ENCODE measurements at regions not wholly inside any gene's neighbourhood (a gene's known extent, or its start where the extent isn't known, plus 50 kb on each side); places are given as distances from the start of the nearest gene placed in this dataset.
"Not testable (repeated sequence)": the region's sequence is repeated elsewhere in the genome, so short reads cannot be mapped to it uniquely, and the experiment has no call there.

DNA sequence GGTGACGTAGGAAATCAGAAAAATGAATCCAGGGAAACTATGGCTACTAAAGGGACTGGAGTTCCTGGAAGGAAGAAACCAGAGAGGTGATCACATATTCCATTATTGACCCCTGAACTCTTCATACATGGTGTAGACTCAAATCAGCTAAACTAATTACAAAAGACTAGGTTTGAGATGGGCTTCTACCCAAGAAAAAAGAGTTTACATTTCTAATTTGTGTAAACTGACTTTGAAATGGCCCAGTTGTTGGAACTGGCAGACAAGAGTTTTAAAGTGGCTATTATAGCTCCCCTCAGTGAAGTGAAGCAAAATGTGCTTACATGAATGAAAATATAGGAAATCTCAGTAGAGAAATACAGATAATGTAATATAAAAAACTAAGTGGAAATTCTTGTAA is 1619.4 kb upstream of the SEL1L start:
- DNase-seq: no peak

DNA sequence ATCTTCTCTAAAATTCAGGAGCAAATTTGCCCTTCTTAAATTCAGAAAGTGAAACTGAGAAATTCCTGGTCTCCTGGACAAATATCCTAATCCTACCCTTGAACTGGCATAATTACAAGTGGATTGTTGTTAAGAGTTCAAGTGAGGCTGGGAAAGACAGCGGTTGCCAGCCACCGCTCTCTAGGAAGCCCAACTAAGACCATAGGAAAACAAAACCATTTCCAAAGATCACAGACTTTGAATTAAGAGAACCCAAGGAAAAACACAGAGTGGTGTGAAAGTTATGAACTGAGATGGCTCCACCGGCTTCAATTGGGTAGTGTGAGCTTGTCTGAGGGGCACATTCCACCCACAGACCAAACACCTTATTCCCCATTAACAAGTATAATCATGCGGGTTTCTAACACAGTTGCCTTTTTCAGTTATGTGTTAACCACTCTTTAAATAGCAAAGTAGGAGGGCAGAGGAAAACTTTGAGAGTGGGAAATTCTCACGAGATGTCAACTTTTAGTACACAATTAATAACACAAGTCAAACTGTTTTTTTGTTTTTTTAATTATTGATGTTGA is 1628.8 kb upstream of the SEL1L start:
- DNase-seq: no peak

DNA sequence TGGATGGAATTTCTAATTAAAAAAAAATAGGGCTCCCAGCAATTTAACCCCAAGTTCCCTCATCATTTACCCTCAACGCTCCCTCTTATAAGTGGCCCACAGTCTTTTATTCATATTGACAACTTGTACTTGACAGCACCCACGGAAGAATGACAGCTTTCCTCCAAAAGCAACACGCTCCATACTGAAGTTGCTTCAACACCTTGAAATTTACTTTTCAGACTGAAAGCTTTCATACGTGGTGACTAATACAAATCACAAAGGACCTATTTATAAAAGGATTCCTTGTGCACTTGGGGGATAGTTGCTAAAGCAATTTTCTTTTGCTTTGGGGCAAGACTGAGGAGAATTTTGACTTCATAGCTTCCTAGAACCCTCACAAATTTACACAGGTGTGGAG is 1629.4 kb upstream of the SEL1L start:
- DNase-seq: no peak

DNA sequence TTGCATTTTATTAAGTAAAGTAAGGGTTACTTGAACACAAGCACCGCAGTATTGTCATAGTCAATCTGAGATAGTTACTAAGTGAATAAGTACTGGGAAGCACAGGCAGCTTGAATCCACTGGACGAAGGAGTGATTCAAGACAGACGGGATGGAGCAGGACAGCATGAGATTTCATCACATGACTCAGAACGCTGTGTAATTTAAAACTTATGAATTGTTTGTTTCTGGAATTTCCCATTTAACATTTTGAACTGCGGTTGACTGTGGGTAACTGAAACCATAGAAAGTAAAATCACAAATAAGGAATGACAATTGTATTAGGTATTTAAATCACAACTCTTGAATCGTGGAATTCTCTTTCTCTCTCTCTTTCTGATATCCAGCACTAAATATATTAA is 1630.4 kb upstream of the SEL1L start:
- no peak for DNase-seq

DNA sequence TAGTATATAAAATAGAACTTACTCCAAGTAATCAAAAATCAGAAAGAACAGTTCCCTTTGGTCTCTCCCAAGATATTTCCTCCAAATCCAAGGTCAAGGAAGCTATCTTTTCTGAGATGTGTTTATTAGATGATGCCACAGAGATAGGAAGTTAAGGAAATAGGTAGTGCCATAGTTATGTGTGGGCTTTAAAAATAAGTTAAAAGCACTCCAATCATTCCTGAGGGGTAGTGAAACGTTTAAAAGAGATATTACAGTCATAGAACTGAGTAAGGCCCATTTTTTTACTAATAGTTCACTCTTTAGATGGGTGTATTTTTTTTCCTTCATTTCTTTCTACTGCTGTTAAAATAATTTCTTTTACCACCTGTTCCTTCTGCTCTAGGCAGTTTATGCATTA is 1630.9 kb upstream of the SEL1L start:
- no peak for DNase-seq

DNA sequence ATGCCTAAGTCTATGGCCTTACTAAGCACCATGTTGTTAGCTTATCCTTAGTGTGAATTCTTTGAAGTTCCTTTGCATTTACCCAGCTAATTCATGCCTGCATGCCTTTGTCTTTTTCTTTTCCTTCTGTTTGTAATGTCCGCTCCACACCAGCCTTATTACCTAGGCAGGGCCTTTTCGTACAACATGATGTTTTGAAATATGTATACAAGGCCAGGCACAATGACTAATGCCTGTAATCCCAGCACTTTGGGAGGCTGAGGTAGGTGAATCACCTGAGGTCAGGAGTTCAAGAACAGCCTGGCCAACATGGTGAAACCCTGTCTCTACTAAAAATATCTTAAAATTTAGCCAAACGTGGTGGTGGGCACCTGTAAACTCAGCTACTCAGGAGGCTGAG is 1636.5 kb upstream of the SEL1L start:
- no peak for DNase-seq

DNA sequence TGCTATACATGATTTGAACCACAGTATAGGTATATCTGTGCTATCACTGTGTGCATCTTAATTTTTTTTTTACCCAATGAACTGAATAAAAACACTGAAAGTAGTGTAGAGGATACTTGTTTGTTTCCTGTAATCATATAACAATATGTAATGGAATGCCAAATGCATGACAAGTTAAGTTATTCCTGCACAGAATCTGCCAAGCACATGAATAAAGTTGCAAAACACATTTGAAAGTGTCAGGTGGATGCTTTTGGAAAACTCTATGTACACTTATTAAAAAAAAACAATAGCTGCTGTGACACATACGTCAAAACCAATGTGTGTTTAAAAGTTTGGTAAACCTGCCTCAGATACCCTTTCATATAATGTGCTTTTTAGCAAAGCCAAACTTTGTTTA is 1638.1 kb upstream of the SEL1L start:
- DNase-seq: no peak

DNA sequence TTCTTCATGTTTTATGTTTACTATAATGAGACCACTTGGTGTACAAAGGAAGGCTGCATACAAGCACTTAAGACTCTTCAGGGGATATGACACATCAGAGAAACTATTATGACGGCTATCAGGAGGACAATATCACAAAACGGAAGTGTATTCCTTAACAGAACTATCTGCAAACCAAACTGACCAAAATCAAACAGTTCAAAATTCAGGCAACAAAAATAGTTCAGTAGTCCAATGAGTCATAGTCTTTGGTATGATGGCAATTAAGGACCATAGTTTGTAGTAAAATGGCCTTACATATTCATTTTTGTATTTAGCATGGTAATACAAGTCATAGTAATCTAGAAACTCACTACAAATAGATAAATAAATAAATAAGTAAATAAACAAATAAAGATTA is 1638.7 kb upstream of the SEL1L start:
- no peak for DNase-seq

DNA sequence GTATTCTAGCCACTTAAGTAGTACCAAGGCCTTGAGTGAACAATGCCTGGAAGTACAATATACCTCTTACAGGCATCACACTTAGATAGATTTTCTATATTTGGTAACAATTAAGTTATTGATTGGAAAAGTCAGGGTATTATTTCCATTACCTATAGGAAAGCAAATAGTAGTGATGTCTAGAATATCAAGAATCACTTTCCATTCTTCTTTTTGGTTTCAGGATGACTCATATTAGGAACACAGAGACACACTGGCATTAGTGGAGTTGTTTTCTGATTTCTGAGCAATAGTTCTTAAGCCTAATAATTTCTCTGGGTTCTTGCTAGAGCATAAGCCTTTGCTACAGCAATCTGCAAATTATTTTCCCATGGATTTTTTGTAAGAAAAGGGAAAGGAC is 1640.0 kb upstream of the SEL1L start:
- DNase-seq: no peak

DNA sequence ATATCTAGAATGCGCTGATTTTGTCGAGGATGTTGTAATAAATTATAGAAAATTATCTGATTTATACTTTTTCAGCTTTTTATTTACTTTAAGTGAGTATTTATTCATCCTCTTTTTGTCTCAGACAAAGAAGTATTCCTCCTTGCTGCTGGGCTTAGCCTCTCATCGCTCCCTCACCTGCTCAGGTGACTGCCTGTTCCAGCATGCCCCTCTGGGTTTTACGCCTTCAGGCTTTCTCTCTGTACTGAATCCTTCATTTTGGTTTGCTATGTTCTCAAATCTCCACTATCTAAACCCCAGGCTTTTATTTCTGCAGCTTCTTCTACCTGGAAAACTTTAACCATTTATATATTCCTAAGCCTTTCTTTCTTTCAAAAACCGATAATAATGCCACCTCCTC is 1650.9 kb upstream of the SEL1L start:
- no peak for DNase-seq

DNA sequence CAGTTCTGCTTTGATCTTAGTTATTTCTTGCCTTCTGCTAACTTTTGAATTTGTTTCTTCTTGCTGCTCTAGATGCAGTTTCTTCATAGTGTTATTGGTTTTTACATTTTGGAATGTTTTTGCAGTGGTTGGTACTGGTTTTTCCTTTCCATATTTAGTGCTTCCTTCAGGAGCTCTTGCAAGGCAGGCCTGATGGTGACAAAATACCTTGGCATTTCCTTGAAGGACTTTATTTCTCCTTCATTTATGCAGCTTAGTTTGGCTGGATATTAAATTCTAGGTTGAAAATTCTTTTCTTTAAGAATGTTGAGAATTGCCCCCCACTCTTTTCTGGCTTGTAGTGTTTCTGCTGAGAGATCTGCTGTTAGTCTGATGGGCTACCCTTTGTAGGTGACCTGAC is 1654.7 kb upstream of the SEL1L start:
- not testable (repeated sequence) for DNase-seq

DNA sequence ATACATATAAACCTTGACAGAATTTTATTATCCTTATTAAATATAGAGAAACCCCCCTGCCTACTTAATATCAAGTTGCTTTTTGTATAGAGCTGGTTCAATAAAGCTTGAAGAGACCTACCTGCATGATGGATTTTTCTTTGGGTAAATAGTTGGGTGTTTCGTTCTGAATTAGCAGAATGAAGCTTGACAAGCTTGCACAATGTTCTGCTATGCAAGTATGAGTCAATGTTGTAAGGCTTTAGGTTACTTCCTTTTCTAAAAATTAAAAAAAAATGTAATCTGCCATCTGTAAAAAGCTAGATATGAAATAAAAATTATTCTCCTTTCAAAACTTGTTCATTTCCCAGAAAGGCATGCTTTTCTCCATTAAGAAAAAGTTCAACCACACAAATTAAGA is 1662.6 kb upstream of the SEL1L start:
- no peak for DNase-seq

DNA sequence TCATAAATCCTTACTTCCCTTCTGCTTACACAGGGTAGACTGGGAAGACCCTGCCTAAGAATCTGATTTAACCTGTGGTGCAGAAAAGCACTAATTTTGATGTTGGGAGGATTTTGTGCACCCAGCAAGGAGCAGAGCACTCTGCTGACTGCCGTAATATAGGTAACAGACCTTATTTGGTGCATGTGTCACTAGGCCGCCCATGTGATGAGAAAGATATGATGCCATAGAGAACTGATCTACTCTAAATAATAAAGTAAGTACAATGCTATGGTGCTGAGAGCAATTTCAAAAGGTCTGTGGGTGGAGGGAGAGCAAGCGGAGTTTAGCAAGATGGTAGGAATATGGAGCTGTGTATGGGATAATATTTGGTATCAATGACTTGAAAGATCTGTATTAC is 1663.6 kb upstream of the SEL1L start:
- DNase-seq: no peak

DNA sequence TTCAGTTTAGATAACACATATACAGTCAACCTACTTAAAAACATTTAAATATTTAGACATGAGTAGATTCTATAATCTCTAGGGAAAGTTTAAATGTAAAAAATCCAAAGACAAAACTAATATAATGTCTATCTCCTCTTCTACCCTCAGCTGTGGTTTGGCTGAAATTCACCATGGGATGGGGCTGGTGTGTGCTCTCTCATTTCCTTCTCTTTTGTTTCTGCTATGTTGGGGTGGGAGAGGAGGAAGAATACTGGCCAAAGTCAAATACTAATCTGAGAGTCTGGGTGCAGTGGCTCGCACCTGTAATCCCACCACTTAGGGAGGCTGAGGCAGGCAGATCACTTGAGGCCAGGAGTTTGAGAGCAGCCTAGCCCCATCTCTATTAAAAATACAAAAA is 1673.9 kb upstream of the SEL1L start:
- no peak for DNase-seq

DNA sequence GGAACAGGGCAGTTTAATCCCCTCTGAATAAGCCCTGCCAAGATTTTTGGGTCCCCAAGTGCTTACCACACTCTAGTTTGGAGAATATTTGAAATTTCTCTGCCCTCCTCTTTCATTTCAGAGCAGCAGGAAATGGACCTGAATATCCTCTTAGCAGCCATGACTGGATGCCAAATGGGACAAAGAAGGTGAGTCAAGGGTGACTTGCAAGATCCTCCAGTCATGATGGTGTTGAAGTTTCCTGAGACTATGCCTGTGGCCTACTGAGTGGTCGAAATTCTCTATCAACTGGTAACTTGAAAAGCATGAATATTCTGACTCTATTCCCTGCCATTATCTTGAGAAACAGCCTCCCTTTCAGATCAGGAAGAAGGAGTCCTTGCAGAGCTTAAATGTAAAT is 1674.7 kb upstream of the SEL1L start:
- no peak for DNase-seq

DNA sequence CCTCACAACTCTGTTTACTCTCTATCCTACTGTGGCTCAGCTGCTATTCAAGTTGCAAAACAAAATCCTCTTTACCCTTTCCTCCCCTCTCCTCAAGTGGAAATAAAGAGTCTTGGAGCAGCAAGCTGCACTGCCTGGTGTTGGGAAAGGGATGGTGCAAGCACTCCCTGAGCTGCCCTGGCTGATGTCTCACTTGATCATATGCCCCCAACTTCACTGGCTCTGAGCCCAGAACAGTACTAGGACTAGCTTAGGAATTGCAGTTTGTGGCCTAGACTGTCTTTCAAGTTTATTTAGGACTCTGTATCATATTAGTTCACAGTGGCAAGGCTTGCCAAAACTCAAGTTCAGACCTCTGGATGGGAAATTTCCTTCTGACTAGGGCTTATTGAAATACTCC is 1683.8 kb upstream of the SEL1L start:
- no peak for DNase-seq

DNA sequence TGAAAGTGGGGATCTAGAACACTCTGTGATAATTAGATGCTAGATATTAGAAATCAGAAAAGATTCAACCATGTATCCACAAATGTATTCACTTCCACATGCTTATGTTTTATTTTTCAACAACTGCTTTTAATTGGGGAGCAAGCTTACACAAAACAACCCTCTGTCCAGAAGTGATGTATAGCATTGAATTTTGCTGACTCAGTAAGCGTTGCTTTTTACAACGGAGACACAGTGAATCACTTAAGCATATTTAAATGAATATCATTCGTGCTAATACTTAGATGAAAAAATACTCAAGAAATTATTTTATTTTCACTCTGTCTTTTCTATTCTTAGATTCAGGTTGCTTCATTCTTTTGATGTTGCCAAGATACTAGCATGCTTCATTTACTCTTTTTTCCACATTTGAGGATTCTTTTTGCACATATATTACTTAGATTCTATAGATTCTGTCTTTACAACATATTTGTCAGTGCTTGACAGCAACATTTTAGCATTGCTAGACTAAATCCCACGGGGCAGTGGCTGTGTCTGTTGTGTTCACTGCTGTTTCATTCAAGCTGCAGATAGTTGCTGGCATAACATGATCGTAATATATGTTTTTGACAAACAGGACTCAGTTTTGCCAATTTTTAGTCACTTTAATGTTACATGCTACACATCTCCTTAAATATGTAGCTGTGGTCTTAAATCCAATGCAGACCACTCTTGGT is 1714.4 kb upstream of the SEL1L start:
- DNase-seq: no peak

DNA sequence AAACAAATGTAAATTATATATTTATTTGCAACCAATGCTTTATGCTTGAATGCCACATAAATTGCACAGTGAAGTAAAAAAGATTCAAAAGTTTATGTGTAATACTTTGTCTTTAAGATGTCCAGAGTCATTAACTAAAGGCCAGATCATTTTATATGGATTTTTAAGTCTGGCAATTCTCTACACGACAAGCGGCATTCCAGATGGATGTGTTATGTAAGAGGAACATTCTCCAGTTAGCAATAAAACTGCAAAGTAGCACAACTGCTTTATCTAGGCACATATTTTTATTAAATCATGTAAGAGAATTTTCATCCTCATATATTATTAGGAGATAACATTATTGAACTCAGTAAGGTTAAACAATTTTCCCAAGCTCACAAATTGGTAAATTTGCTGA is 1717.7 kb upstream of the SEL1L start:
- DNase-seq: no peak

DNA sequence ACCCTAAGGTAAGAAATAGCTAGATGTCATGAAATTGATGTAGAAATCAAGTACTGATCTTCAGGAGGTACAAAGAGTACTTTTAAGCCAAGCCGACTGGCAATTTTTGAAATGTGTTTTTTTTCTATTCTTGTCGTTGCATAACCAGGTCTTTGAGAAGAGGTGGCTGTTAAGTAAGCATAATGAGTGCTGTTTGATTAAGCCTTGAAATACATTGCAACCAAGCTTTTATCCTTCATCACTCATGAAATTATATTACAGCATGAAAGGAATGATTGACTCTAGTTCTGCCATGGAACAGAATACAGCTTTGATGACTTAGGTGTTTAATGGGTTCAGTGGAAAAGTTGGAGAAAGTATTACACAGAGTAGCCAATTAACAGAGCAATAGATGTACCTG is 1720.2 kb upstream of the SEL1L start:
- DNase-seq: no peak

DNA sequence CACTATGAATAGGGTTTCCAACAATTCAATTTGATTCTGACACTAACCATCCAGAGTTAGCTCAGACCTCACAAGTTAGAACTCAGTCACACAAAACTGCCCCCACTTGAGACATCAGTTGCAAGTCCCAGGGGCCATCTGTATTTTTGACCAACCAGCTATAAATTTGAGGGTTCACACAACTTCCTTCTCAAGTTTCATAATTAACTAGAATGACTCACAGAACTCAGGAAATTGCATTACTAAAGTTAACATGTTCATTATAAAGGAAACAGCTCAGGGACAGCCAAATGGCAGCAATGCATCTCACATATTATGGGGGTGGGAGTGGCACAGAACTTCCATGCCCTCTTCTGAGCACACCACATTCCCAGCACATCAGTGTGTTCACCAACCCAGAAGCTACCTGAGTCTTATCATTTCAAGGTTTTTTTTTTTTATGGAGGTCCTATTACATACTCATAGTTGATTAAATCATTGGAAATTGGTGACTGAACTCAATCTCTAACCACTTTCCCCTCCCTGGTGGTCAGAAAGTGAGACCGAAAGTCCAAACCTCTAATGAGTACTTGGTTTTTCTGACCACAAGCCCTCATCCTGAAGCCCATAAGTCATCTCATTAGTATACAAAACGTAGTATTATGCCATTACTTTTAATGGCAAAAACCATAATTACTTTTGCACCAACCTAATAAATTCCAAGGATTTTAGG is 1721.5 kb upstream of the SEL1L start:
- DNase-seq: no peak

DNA sequence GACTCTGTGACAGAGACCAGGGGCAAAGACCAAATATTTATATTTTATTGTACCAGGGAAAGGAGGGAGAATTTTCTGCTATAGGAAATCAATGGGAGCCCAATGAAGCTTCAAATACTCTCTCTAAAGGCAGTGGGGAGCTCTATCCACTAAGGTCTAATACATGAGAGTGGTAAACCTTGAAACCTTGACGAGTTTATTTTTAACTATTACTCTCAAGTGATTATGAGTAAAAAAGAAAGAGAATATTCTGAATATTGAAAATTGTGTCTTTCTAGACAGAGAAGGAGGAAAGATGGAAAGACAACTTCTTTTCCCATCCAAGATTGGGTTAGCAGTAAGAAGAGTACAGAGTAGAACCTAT is 1722.1 kb upstream of the SEL1L start:
- DNase-seq: no peak

DNA sequence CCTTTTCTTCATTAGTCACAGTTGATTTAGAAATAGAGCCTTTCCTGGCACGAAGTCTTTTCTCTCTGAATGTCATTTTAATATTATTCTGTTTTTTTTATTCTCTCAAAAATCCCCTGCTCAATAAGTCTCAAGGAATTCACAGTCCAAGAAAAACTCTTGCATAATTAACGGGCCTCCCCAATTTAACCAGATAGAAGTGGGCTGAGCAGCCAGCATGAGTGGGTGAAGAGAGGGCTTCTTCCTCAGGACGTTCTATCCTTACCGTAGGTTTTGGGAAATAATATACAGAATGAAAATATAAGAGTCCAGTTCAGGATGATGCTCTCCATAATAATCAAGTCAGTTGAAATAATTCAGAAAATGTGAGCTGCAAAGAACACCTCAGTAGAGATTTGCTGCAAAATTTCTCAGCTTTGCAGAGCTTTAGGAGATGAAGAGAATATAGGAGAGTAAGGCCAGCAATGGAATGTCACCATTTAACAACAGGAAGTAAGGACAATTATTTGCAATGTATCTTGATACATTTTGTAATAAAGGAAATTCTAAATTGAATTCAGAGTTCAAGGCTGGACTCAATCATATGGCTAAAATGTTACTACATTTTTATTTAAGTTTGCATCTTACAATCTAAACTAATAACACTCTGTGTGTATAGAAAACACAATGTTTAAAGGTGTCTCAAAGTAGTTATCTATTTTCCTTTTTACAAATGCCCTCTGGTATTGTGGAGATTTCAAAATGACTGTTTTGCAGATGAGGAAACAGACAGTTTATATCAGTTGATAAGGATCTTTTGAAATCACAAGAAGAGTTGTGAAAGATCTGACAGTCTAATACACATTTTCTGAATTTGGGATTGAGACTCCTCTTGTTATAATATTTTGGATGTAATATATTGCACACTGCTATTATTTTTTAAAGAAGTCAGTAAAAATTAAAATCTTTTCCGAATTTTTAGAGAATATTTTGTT is 1724.1 kb upstream of the SEL1L start:
- no peak for DNase-seq

DNA sequence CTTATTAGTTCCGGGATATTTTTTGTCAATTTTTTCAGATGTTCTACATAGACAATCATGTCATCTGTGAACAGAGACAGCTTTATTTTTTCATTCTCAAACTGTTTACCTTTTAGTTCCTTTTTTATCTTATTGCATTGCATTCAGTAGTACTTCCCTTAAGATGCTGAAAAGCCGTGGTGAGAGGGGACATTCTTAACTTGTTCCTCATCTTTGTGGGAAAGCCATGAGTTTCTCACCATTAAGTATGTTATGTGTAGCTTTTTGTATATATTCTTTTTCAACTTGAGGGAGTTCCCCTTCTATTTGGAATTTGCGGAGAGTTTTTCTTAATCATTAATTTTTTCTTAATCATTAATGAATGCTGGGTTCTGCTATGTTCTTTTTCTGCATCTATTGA is 1727.1 kb upstream of the SEL1L start:
- DNase-seq: no peak

DNA sequence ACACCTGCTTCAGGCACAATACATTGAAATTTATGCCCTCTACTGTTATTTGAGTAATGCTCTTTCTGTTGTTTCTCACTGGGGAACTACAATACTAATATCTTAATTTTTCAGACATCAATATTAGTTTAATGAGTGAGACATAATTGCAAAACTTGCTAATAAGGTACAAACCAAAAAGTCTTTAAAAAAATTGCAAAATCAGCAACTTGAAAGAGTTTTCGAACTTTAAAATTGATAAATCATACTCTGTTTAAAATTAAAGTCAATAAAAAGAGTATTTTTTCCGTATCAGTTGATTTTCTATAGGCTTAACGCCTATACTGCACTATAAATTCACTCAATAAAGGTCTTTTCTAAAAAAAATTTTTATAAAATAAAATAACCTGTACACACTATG is 1735.9 kb upstream of the SEL1L start:
- no peak for DNase-seq
